ENCODE measurements at regions not wholly inside any gene's neighbourhood (a gene's known extent, or its start where the extent isn't known, plus 50 kb on each side); places are given as distances from the start of the nearest gene placed in this dataset.

DNA sequence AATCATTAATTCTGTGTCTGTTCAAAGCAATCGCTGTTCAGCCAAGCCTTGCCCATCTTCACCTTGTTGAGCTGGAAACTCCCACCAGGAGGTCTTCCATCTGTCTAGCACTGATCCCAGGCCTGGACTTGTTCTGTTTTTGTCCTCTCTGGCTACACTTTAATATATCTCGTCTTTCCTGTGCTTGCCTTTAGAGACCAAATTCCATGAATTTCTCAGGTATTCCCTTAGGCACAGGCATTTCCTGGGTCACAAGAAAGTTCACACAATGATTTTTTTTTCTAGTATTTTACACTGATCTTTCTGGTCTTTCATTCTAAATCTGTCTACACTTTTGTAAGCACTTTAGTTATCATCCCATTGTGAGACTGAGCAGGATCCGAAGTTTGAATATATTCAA lies 116.4 kb upstream of the CCND2 start:
- TF ChIP-seq, protein P1, sequence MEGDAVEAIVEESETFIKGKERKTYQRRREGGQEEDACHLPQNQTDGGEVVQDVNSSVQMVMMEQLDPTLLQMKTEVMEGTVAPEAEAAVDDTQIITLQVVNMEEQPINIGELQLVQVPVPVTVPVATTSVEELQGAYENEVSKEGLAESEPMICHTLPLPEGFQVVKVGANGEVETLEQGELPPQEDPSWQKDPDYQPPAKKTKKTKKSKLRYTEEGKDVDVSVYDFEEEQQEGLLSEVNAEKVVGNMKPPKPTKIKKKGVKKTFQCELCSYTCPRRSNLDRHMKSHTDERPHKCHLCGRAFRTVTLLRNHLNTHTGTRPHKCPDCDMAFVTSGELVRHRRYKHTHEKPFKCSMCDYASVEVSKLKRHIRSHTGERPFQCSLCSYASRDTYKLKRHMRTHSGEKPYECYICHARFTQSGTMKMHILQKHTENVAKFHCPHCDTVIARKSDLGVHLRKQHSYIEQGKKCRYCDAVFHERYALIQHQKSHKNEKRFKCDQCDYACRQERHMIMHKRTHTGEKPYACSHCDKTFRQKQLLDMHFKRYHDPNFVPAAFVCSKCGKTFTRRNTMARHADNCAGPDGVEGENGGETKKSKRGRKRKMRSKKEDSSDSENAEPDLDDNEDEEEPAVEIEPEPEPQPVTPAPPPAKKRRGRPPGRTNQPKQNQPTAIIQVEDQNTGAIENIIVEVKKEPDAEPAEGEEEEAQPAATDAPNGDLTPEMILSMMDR (IDR thresholded peaks at IDR 0.05) = no peak
- TF ChIP-seq, protein P2, sequence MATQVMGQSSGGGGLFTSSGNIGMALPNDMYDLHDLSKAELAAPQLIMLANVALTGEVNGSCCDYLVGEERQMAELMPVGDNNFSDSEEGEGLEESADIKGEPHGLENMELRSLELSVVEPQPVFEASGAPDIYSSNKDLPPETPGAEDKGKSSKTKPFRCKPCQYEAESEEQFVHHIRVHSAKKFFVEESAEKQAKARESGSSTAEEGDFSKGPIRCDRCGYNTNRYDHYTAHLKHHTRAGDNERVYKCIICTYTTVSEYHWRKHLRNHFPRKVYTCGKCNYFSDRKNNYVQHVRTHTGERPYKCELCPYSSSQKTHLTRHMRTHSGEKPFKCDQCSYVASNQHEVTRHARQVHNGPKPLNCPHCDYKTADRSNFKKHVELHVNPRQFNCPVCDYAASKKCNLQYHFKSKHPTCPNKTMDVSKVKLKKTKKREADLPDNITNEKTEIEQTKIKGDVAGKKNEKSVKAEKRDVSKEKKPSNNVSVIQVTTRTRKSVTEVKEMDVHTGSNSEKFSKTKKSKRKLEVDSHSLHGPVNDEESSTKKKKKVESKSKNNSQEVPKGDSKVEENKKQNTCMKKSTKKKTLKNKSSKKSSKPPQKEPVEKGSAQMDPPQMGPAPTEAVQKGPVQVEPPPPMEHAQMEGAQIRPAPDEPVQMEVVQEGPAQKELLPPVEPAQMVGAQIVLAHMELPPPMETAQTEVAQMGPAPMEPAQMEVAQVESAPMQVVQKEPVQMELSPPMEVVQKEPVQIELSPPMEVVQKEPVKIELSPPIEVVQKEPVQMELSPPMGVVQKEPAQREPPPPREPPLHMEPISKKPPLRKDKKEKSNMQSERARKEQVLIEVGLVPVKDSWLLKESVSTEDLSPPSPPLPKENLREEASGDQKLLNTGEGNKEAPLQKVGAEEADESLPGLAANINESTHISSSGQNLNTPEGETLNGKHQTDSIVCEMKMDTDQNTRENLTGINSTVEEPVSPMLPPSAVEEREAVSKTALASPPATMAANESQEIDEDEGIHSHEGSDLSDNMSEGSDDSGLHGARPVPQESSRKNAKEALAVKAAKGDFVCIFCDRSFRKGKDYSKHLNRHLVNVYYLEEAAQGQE (IDR thresholded peaks at IDR 0.05; ENCODE audit: insufficient read depth in 1 of 2, low read depth in 2 of 2, low read length in 1 of 2) = no peak
- no peak for TF ChIP-seq POLR2AphosphoS5 (IDR thresholded peaks at IDR 0.05; ENCODE audit: low read depth, low read length)
- TF ChIP-seq SIN3A (IDR thresholded peaks at IDR 0.05; ENCODE audit: borderline replicate concordance, insufficient read depth, low read depth, low read length) = no peak
